HT1080 (cell line): ENCODE measurements at regions not wholly inside any gene's neighbourhood (a gene's known extent, or its start where the extent isn't known, plus 50 kb on each side); places are given as distances from the start of the nearest gene placed in this dataset.

Source experiments
- DNase-seq: peaks from one replicate; pipeline ENCODE4 v3.0.0-alpha.2; 2015; ENCODE audit warnings: low read depth

DNA sequence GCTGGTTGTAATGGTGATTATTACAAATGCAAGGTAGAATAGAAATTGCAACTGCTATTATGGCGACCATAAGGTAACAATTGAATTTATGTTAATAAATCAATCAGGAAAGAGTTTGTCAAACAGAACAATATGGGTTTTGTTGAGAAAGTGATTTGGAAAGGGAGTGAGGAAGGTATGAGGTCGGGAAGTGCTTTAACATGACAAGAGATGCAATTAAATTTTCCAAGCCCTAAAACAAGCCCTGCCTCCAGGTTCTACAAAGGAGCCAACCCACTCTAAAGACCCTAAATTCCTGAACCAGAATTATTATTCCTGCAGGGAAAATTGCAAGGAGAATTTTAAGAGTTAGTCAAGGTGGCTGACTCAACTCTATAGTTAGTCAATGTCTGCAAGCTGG is 363.7 kb downstream of the BMPER start:
- no peak for DNase-seq

GRCh38 chr7:34275624-34276023 is 370.3 kb downstream of the BMPER start:
- DNase-seq = peak; percentile 55

DNA sequence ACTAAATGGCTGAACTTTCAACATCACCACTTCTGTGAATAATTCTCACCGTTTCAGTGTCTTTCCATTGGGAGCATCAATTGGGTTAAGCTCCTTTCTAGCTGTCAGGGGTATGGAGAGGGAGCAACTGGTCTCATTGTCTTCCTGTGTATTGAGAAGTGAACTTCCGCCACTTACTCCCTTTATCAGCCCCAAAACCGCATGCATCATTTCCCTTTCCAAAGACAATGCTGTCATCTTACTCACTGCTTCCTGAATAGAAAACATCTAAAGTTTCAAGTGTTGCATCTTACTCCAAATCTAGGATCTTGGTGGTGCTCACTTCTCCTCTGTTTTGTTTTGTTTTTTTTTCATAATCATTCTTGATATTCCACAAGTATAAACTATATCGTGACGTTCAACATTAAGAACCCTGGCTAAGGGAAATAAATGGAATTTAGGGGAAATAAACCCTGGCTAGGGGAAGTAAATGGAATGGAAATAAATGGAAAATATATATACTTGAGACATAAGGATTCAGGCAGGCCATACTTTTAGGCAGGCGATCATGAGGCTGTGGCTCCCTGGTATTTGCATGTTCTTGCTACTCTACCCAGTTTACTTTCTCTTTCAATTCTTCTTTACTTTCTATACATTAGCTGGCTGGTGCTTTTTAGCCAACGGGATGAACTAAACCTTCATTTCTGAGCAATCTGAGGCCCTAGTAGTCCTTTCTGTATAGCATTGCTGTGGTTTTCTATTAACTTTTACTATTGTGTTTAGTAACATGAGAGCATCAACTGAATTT is 371.9 kb downstream of the BMPER start:
- DNase-seq = peak; percentile 94

DNA sequence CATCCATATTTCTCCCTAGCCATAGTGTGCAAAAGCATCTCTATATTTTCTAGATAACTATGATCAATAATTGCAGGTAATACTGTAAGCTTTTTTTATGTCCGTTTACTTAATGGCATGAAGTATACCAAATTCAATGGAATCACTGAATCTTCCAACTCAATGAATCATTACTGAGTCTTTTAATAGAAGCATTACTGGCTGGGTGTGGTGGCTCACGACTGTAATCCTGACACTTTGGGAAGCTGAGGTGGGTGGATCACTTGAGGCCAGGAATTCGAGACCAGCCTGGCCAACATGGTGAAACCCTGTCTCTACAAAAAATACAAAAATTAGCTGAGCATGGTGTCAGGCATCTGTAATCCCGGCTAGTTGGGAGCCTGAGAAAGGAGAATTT is 372.5 kb downstream of the BMPER start:
- DNase-seq = peak; percentile 56

GRCh38 chr7:34281260-34281659 is 375.9 kb downstream of the BMPER start:
- DNase-seq = no peak

DNA sequence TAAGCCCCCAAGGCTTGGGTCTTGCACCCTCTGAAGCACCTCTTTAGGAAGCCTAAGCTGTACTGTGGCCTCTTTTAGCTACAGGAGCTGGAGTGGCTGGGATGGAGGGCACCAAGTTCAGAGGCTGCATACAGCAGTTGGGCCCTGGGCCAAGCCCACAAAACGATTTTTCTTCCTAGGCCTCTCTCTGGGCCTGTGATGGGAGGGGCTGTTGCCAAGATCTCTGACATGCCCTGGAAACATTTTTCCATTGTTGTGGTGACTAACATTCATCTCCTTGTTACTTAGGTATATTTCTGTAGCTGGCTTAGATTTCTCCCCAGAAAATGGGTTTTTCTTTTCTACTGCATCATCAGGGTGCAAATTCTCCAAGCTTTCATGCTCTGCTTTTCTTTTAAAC is 375.7 kb upstream of the NPSR1 start:
- peak; percentile 26 for DNase-seq

DNA sequence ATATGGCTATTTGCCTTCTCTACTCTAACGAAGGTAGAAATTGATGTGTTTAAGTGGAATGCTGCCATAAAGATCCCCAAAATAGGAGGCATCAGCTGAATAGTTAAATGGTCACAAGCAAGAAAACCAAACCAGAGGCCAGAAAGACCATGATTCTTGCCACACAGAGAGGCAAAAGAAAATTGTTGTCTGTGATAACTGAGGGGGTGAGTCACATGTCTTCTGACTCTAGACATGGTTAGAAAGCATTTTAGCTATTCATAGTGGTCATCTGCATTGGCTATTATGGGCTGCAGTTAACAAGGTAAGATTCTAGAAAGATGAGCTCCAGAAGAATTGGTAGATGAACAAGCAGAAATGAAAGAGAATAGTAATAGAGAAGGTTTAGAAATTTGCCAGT is 361.4 kb upstream of the NPSR1 start:
- no peak for DNase-seq

DNA sequence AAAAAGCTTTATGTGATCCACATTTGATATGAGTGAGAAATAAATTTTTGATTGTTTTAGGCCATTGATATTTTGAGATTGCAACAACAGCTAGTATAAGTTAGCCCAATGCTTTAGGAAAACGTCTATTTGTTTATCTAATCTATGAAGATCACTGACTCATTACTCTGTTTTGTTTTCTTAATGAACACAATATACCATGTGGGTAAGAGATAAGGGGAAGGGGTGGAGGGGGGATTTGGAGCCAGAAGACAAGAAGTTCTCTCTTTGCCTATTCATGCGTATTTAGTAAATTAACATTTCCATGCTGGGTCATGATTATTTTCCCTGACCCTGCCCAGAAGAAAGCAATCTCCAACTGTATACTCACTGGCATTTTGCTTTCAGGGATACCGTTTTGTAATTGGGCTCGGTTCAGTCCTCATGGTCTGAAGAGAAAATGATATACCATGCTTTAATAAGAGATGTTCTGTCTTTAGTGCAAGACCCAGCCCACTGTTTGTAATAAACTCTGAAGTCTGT is 359.5 kb upstream of the NPSR1 start:
- DNase-seq = no peak

- DNase-seq = no peak
These were observed 359.0 kb upstream of the NPSR1 start for GRCh38 chr7:34299066-34299465.

- no peak for DNase-seq
These were observed 350.5 kb upstream of the NPSR1 start for GRCh38 chr7:34307540-34307939.

GRCh38 chr7:34308595-34308994 is 349.4 kb upstream of the NPSR1 start:
- DNase-seq = no peak

- no peak for DNase-seq
These were observed 348.9 kb upstream of the NPSR1 start for GRCh38 chr7:34309116-34309515.

DNA sequence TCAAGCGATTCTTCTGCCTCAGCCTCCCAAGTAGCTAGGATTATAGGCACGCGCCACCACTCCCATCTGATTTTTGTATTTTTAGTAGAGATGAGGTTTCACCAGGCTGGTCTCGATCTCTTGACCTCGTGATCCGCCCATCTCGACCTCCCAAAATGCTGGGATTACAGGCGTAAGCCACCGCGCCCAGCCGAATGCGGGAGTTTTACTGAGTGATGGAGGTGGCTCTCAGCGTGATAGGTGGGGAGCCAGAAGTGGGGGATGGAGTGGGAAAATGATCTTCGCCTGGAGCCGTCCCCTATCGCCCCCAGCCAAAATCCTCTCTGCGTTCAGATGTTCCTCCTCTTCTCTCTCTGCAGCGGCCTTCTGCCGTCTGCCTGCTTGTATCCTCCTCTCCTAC is 348.4 kb upstream of the NPSR1 start:
- DNase-seq = no peak

DNA sequence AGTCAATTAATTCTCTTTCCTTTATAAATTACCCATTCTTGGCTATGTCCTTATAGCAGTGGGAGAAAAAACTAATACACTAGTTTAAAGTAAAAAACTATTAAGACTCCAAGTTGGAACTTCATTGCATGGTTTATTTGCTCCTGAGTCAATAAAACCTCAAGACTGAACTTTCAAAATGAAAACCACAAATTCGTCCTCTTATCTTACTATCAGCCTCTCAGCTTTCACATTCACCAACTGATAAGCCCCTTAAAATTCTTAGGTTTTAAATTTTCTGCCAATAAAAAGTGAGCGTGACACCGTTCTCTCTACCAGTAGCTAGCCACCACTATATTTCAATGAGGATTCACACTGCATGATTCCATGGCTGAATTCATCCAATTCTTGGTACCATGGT is 346.4 kb upstream of the NPSR1 start:
- DNase-seq = no peak

DNA sequence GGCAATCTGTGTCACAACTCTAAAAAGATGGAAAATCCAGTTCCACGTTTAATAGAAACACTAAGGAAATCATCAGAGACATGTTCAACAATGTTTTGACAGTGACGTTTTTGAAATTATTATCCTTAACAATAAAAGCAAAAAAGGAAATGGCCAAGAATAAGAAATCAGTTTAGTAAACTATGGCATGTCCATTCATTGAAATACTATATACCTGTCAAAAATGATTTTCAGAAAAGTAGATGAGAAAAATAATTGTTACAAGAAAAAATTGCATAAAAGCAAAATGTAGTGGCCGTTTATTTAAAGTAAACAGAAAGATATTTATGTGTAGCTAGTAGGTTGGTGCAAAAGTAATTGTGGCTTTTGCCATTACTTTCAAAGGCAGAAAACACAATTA is 345.4 kb upstream of the NPSR1 start:
- DNase-seq = no peak

- no peak for DNase-seq
These were observed 344.7 kb upstream of the NPSR1 start for GRCh38 chr7:34313289-34313688.

DNA sequence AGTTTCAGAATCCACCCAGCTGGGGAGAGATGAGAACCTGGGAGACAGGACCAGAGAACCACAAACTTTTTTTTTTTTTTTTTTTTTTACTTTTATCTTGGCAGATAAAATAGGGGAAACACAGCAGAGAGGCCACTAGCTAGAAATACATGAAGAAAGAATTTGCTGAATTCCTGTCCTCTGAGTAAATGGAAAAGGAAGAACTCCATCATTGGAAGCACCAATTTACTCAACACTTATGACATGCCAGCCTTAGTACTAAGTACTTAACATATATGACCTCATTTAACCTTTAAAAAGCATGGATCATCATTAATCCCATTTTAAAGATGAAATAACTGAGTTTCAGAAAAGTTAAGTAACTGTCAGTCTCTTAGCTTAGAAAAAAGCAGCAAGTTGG is 343.0 kb upstream of the NPSR1 start:
- peak; percentile 72 for DNase-seq

- no peak for DNase-seq
These were observed 341.0 kb upstream of the NPSR1 start for GRCh38 chr7:34317039-34317438.

DNA sequence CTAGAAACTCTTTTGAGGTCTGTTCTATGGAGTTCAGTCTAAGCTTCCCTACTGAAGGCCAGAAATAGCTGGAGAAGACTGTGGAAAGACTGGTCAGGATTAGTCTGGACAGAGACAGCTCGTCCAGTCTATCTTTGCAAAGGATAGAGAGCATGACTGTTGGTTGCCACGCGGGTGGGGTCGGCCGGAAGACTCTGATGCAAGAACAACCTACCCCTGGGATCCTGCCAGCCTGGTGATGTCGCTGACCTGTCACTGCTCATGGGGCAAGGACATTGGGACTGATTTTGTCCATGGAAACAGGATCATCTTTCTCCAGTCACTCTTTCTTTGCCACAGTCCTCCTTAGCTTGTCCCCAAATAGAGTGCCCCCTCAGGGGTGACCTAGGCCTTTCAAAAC is 337.6 kb upstream of the NPSR1 start:
- DNase-seq = no peak

GRCh38 chr7:34320926-34321661 is 336.9 kb upstream of the NPSR1 start:
- DNase-seq = peak; percentile 64

- DNase-seq = peak; percentile 7
These were observed 335.2 kb upstream of the NPSR1 start for GRCh38 chr7:34322841-34323240.

GRCh38 chr7:34327681-34328080 is 330.3 kb upstream of the NPSR1 start:
- DNase-seq = peak; percentile 10

- no peak for DNase-seq
These were observed 327.7 kb upstream of the NPSR1 start for GRCh38 chr7:34330308-34330707.
